Left cardiac atrium (tissue), 4 donors: ENCODE measurements at regions not wholly inside any gene's neighbourhood (a gene's known extent, or its start where the extent isn't known, plus 50 kb on each side); places are given as distances from the start of the nearest gene placed in this dataset.

Source experiments
- ATAC-seq, 2 donors: fragments of 200-7000 bp; cut with Tn5 transposase; one replicate each; pipeline ENCODE4 v1.9.1; 2020; ENCODE audit warnings: mild to moderate bottlenecking in 2 of 2, moderate library complexity in 2 of 2
- DNase-seq: peaks from one replicate; pipeline ENCODE4 v3.0.0-alpha.2; 2020
- intact Hi-C, 2 donors: fragments of 100-400 bp; cut with DNase I; formaldehyde crosslinking; loops; one replicate each; pipeline versions ENCODE4 v1.14.1 to v1.15.1; 2022 to 2023
- donor health status: DM: no; HTN: yes; CAD: no.
- donor health status: DM: no; HTN: yes; CAD: no; lungs with severe emphysema.
- donor health status: DM: yes; HTN: yes; CAD: no.
- donor health status: Dilated cardiomyopathy.

DNA sequence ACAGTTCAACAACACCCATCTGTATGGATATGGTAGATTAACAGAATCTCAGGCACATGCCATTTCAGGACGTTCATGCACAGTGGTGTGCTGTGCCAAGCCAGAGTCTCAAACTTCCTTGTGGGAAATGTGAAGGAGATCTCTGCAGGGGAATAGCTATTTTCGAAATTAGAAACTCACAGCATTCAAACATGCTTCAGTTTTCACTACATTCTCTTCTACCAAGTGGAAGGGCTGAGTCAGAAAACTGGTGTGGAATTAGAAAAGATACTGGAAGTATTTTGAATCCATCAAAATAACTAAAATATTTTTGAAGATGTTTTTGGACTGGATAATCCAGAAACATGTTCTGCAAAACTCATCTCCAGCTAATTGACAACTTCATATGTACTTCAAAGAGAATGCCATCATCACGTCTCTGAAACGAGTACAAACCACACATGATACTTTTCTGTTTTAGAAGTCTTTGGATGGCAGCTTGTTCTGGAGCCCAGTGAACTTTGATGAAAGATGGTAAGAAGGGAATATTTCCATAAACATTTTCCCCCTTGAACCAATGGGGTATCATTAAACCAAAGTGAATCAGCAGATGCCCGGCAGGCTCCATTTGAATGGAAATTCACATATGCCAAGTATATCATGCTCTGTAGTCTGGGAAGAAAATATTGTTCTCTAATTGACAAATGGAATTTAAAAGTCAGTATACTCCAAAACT lies 616.3 kb upstream of the IGFBP3 start:
- ATAC-seq (no peak), DNase-seq (no peak)
- intact Hi-C loops: no loop called here

DNA sequence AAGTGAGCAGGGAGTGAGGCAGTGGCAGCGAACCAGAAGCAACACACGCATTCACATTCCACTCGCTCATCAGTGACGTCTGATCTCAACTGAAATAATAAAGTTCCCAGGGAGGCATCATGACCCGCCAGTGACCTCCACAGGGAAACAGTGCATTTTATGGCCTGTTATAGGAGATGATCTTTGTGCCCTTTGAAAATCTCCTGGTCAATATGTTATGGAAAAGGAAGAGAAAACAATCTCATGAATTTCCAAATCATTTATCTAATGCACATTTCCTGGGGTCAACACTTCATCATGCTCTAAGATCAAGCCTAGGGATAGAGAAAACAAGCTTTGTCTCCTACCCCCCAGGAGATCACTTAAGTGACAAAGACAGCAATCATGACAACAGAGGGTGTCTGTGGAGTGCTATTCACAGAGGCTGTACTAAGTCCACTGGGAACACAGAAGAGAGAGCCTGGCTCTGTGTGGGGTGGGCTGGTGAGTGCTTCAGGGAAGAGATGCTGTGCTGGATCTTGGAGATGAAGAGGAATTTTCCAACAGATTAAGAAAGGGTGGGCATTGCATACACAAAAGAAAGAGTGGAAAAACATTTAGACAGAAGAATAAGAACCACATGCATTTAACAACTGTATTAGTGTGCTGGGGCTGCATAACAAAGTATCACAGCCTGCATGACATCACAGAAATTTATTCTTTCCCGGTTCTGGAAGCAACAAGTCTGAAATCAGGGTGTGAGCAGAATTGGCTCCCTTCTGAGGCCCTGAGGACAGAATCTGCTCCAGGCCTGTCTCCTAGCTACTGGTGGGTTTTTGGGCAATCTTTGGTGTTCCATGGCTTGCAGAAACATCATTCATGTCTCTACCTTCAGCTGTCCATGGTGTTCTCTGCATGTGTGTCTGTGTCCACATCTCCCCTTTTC lies 613.9 kb upstream of the IGFBP3 start:
- ATAC-seq (peak; percentile 61 to 82), DNase-seq (peak; percentile 50)
- intact Hi-C loops: no loop called here

DNA sequence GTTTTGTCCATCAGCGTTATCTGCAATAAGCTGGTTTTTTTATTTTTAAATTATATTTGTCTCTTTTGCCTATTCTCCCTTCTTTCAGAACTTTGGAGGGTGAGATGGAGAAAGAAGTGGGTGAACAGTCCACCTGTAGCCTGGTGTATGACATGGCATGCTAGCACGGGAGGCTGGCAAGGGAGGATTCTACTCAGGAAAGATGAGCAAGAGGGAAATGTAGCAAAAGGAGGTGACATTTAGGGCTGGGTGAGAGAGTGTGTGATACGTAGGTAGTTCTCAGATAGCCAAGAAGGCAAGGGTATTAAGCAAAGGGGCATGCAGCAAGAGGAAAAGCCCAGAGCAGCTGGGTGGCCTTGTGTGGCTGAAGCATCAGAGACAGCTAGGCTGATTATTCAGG lies 612.9 kb upstream of the IGFBP3 start:
- intact Hi-C loops: no loop called here

DNA sequence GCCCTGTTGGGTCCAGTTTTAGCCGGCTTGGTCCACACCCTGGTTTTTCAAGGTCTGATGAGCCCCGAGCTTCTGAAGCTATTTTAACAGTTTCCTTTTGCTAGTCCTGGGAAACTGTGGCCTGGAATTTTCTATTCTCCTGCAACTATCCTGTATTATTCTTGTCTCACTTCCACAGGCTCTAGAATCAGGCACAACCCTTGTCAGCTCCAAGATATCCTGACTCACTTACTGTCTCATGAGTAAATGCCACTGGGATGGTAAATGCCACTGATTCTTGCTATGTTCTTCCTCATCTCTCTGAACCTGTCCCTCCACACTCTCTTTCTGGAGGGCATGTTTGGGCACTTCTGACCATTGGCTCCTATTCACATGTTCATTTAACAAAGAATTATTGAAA lies 611.5 kb upstream of the IGFBP3 start:
- ATAC-seq (no peak), DNase-seq (no peak)
- intact Hi-C loops: no loop called here

More for the DNA sequence above, 612.9 kb upstream of the IGFBP3 start:
- DNase-seq (no peak), ATAC-seq (no peak)

DNA sequence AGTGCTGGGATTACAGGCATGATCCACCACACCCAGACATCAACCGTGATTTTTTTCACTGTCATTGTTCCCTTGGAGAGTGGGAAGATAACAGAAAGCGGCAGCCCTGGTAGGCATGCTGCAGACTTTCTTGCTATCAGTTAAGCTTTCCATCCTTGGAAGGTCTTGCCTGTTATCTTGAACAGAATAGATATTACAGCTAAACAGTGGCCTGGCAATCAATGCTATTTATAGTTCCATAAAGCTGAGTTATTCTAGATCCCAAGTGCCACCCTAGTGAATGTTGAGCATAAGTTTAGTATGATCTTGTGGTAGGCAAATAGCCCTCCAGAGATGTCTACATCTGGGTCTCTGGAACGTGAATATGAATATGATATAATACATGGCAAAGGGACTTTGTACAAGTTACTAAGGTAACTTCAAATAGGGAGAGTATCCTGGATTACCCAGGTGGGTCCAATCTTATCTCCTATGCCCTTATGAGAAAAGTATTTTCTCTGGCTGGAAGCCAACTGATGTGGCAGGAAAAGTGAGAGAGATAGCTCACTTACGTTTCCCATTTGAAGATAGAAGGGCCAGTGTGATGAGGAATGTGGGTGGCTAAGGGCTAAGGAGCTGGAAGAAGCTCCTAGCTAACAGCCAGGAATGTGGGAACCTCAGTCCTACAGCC lies 609.1 kb upstream of the IGFBP3 start:
- no peak for DNase-seq
- peak in 1 of 2 donors; percentile 30 for ATAC-seq
- intact Hi-C loops: no loop called here

GRCh38 chr7:46527360-46527759 lies 606.3 kb upstream of the IGFBP3 start:
- DNase-seq (no peak), ATAC-seq (no peak)
- intact Hi-C loops: no loop called here

GRCh38 chr7:46525876-46526275 lies 604.8 kb upstream of the IGFBP3 start:
- intact Hi-C loops: no loop called here
- no peak for DNase-seq
- ATAC-seq: no peak

DNA sequence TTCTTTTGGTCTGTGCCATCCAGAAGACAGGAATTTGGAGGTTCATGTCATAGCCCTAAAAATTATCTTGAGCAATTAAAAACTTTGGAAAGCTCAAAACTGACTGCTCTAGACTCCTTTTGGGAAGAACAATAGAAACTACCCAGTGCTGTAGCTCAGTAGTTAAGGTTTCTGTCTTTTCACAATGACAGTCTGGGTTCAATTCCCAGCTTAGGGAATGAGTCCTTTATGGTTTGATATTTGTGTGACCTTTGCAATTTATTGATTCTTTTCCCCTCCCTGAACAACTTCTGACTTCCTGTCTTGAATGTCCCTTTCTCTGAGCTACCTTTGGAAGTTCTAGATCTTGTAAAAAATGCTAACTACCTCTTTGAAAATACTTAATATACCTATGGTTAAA lies 603.3 kb upstream of the IGFBP3 start:
- ATAC-seq: no peak
- intact Hi-C loops: no loop called here
- no peak for DNase-seq

DNA sequence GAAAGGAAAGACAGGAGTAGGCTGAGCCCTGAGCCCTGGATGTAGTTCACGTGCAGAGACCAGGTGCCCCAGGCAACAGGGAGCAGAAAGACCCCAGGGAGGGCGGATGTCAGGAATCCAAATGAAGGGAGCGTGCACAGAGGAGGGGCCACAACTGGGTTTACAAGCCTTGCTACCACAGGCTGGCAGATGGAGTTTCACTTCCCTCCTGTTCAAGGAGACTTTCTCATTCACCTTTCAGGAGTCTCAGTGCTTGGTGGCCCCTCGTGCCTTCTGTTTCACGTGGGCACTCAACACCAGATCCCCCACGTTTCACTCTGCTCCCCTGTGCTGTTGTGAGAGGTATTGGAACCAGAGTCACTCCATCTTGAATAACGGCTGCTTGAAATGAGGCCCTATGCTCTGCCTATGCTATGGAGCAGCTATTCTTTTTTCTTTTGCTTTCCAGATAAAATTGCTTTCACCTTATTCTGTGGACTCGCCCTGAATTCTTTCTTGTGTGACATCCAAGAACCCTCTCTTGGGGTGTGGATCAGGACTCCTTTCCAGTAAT lies 601.4 kb upstream of the IGFBP3 start:
- DNase-seq (no peak), ATAC-seq (no peak)
- intact Hi-C loops: no loop called here

DNA sequence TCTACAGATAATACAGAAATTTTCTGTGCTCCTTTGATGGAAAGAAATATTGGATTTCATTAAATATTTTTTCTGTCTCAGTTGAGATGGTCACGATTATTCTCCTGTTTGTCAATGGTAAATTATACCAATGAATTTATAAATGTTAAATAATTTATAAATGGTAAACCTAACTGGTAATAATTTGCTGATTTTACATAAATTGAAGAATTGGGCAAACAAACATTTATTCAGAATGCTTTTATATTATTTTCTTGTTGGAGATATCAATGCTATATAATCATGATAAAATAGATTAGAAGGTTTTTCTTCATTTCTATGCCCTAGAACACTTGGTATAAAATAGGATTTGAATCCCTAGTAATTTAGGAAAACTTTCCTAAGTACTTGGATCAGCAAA lies 597.6 kb upstream of the IGFBP3 start:
- intact Hi-C loops: no loop called here
- no peak for DNase-seq
- ATAC-seq: no peak

DNA sequence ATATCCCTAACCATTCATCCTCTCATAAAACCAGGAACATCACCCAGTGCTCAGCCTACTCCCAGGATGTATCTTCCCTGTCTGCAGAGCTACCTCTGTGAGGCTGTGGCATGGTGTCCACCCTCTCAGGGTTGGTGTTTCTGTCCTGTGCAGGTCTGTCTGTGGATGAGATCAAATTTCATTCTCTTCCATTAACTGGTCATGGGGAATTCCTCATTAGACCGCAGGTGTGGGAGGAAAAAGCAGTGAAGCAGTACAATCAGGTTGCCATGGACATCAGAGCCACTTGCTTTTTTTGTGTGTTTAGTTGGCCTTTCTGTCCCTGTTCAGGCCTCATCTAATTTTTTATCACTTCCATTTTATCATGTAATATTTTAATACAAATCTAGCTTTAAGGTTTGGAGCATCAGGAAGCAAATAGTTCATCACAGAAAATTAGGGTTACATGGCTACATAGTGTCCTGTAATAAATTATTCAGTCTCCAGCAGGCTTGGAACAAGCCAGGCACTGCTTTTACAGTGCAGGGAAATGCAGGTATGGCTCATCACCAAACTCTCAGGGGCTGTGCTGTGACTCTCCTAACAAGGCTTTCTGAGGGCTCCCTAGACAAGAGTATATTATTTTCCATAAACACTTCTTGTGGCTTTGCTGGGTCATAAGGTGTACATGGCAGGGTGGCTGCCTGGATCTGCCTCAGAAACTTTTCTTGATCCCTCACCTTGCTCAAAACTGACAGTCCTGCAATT lies 594.9 kb upstream of the IGFBP3 start:
- ATAC-seq (no peak), DNase-seq (no peak)
- intact Hi-C loops: no loop called here

DNA sequence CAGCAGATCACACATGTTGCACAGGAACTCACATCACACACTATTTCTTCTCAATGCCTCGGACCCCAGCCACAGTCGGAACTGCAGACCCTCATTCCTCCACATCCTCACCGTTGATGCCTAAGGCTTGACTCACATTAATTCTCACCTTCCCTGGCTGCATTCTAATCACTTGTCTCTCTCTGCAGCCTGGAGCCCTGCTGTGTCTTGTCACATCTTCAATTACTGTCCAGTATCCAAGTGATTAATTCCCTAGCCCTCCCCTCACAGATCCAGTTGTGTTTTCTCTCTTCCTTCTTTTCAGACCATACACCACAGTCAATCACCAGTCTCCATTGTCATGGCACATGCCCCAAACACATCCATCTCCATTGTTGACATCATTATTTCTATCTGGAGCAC lies 592.4 kb upstream of the IGFBP3 start:
- DNase-seq (no peak), ATAC-seq (no peak)
- intact Hi-C loops: no loop called here

- DNase-seq (no peak), ATAC-seq (peak; percentile 23 to 80)
- intact Hi-C loops: no loop called here
These were observed 591.9 kb upstream of the IGFBP3 start for GRCh38 chr7:46512891-46513413.

- ATAC-seq (peak; percentile 31 to 85), DNase-seq (no peak)
- intact Hi-C loops: no loop called here
These were observed 590.6 kb upstream of the IGFBP3 start for GRCh38 chr7:46511442-46512215.

GRCh38 chr7:46508583-46508982 lies 587.5 kb upstream of the IGFBP3 start:
- intact Hi-C loops: no loop called here
- DNase-seq: no peak
- no peak for ATAC-seq

DNA sequence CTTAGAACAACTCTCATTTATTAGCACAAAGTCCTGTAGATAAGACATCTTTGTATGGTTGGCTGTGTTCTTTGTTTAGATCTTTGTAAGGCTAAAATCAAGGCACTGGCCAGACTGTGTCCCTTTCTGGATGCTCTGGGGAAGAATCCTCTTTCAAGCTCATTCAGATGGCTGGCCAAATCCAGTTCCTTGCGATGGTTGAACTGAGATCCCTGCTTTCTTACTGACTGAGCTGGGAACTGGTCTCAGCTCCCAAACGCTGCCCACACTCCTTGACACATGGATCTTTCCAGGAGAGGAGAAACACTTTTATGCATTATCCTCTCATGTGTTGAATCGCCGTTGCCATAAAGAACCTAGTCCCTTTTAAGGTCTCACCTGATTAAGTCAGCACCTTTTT lies 586.5 kb upstream of the IGFBP3 start:
- no peak for DNase-seq
- no peak for ATAC-seq
- intact Hi-C loops: no loop called here

- DNase-seq (no peak), ATAC-seq (no peak)
- intact Hi-C loops: no loop called here
These were observed 573.4 kb upstream of the IGFBP3 start for GRCh38 chr7:46494441-46494840.

DNA sequence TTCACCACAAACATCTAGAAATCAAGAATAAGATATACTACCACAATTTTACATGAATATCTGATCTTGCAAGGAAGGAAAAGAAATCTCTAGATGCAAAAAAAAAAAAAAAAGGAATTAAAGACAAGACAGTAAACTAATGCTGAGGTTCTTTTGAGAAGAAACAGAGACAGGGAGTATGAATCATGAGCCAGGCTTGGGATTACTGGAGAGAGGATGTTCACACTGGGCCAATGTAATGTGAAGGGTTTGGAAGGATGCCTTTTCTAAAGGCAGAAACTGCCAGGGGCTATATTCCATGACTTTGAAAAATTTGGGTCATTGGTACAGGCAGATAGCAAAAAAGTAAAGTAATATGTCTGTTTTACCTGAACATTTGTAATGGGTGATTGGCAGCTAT lies 573.0 kb upstream of the IGFBP3 start:
- intact Hi-C loops: no loop called here
- no peak for DNase-seq
- ATAC-seq: no peak
